ENCODE measurements at regions not wholly inside any gene's neighbourhood (a gene's known extent, or its start where the extent isn't known, plus 50 kb on each side); places are given as distances from the start of the nearest gene placed in this dataset.

DNA sequence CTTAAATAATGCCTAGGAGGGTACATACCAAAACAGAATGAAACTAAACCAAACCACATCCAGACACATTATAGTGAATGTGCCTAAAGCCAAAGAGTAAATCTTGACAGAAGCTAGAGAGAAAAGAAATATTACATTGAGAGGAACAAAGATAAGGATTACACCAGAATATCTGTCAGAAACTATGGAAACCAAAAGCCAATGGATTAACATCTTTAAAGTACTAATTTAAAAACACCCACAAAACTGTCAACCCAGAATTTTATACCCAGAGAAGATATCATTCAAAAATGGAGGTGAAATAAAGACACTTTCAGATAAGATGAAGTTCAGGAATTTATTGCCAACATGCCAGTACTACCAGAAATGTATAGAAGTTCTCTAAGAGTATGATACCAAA, 198.5 kb upstream of the ZEB2 start:
- Histone ChIP-seq H3K4me3 (ENCODE audit: severe bottlenecking) (no peak overlapping the region), H3K9me3 (ENCODE audit: severe bottlenecking) (peaks cover 3% of the 10 kb centered on the region), H3K36me3 (ENCODE audit: low read depth) (no peaks in the 10 kb centered on the region), H3K4me1 (ENCODE audit: insufficient read depth, poor library complexity, severe bottlenecking) (no peaks in the 10 kb centered on the region), H3K27ac (ENCODE audit: poor library complexity, severe bottlenecking) (no peak overlapping the region), H3K27me3 (ENCODE audit: insufficient read depth, poor library complexity, severe bottlenecking) (no peaks in the 10 kb centered on the region)
- TF ChIP-seq, protein P1, sequence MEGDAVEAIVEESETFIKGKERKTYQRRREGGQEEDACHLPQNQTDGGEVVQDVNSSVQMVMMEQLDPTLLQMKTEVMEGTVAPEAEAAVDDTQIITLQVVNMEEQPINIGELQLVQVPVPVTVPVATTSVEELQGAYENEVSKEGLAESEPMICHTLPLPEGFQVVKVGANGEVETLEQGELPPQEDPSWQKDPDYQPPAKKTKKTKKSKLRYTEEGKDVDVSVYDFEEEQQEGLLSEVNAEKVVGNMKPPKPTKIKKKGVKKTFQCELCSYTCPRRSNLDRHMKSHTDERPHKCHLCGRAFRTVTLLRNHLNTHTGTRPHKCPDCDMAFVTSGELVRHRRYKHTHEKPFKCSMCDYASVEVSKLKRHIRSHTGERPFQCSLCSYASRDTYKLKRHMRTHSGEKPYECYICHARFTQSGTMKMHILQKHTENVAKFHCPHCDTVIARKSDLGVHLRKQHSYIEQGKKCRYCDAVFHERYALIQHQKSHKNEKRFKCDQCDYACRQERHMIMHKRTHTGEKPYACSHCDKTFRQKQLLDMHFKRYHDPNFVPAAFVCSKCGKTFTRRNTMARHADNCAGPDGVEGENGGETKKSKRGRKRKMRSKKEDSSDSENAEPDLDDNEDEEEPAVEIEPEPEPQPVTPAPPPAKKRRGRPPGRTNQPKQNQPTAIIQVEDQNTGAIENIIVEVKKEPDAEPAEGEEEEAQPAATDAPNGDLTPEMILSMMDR (IDR thresholded peaks at IDR 0.05; ENCODE audit: poor library complexity, severe bottlenecking), result no peak
- no peak for ATAC-seq (ENCODE audit: low read depth)
- no peak for DNase-seq (ENCODE audit: low spot score)

DNA sequence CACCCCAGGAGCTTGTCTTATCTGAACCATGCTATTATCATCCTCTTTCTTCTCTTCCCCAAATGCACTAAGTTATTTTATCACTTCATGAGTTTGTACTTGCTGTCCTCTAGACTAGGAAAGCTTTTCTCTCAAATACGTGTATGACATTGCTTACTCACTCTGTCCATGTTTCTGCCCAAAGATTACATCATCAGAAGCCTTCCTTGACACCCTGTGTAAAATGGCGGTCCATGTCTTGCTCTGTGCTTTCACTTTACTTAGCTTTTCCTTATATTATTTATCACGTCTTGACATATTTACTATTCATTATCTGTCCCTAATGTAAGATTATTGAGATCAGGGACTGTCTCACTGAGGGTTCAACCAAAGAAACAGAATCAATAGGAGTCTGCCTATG, 196.1 kb upstream of the ZEB2 start:
- no peak for ATAC-seq (ENCODE audit: low read depth)
- H3K27ac ChIP-seq (ENCODE audit: poor library complexity, severe bottlenecking), result no peak overlapping the region
- H3K4me1 ChIP-seq (ENCODE audit: insufficient read depth, poor library complexity, severe bottlenecking), result no peaks in the 10 kb centered on the region
- TF ChIP-seq, protein P1 (IDR thresholded peaks at IDR 0.05; ENCODE audit: poor library complexity, severe bottlenecking), result no peak
- H3K9me3 ChIP-seq (ENCODE audit: severe bottlenecking), result peaks cover 3% of the 10 kb centered on the region
- DNase-seq (ENCODE audit: low spot score), result no peak
- no peaks in the 10 kb centered on the region for H3K27me3 ChIP-seq (ENCODE audit: insufficient read depth, poor library complexity, severe bottlenecking)
- no peaks in the 10 kb centered on the region for H3K36me3 ChIP-seq (ENCODE audit: low read depth)
- H3K4me3 ChIP-seq (ENCODE audit: severe bottlenecking), result no peak overlapping the region

DNA sequence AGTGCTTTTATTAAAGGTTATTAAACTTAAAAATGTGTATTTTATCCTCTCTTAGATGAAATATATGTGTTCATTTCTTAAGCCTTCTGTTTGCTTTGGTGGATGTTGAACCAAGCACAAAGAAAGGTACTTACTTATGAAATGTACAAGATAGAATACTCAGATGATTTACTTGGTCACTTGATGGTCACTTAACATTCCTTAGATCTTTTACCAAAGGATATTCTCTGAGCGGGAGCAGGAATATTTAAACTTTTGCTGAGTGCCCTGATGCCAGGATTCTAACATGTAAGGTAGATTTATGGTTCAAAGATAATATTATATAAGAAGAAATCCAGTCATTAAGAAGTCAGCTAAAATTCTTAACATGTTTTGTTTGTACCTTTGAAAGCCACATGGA, 193.5 kb upstream of the ZEB2 start:
- Histone ChIP-seq H3K9me3 (ENCODE audit: severe bottlenecking) (peaks cover 3% of the 10 kb centered on the region), H3K36me3 (ENCODE audit: low read depth) (no peaks in the 10 kb centered on the region), H3K27me3 (ENCODE audit: insufficient read depth, poor library complexity, severe bottlenecking) (no peaks in the 10 kb centered on the region), H3K4me1 (ENCODE audit: insufficient read depth, poor library complexity, severe bottlenecking) (no peaks in the 10 kb centered on the region), H3K4me3 (ENCODE audit: severe bottlenecking) (no peak overlapping the region), H3K27ac (ENCODE audit: poor library complexity, severe bottlenecking) (no peak overlapping the region)
- TF ChIP-seq, protein P1 (IDR thresholded peaks at IDR 0.05; ENCODE audit: poor library complexity, severe bottlenecking), result no peak
- DNase-seq (ENCODE audit: low spot score), result no peak
- no peak for ATAC-seq (ENCODE audit: low read depth)

DNA sequence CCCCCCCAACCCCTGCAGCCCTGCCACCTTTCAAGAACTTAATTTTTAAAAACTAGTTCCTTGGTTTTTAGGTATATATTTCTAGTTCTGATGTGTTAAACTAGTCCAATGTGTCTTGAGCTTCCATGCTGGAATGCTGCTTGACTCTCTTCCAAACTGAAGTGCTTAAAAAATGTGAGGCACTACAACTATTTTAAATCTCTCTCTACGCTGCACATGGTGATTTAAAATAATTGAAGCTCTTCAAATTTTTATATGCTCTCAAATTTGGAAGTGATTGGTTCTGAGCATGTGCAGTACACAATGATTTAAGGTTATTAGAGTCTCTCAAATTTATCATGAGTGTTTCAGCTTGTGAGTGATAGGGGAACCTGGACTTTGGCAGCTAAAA, 192.6 kb upstream of the ZEB2 start:
- TF ChIP-seq, protein P1 (IDR thresholded peaks at IDR 0.05; ENCODE audit: poor library complexity, severe bottlenecking), result no peak
- Histone ChIP-seq H3K4me3 (ENCODE audit: severe bottlenecking) (no peak overlapping the region), H3K4me1 (ENCODE audit: insufficient read depth, poor library complexity, severe bottlenecking) (no peaks in the 10 kb centered on the region), H3K36me3 (ENCODE audit: low read depth) (no peaks in the 10 kb centered on the region), H3K27me3 (ENCODE audit: insufficient read depth, poor library complexity, severe bottlenecking) (no peaks in the 10 kb centered on the region), H3K27ac (ENCODE audit: poor library complexity, severe bottlenecking) (no peak overlapping the region), H3K9me3 (ENCODE audit: severe bottlenecking) (no peaks in the 10 kb centered on the region)
- no peak for DNase-seq (ENCODE audit: low spot score)
- ATAC-seq (ENCODE audit: low read depth), result no peak

DNA sequence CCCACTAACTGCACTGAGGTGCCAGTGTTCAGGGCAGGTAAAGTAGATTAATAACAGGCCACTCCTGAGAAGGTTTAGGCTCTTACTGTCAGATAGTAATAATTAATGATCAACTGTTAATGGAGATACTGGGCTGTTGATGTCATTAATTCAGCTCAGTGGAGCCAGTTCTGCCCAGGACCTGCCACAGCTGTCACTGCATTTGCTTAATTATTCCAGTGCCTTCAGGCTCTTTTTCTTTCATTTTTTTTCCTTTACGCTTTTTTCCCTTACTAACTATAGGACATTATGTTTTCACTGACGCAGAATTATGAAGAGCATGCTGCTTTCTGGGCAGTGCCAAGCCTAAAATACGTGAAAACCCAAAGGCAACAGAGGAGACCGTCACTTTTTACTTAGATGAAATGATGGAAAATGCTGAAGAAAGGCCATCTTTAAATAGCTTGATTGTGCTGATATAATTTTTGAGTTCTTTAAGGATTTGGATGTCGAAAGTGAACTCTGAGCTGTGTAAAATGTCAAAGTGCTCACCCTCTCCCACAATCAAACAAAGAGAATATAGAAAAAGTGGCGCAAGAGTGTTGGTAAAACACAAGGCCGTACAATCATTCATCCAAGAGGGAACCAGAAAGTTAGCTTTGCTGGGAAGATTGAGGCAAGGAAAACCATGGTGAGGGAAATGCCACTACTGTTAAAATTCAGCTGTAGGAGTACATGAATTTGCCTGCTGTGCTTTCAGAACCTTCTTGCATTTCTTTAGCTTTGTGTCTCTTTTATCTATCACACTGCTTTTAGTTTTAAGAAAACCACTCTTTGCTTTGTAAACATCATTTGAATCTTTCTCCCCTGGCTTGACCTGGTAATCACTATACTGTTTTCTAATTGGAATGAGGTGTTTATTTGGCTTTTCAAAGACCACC, 192.0 kb upstream of the ZEB2 start:
- H3K9me3 ChIP-seq (ENCODE audit: severe bottlenecking), result no peaks in the 10 kb centered on the region
- H3K36me3 ChIP-seq (ENCODE audit: low read depth), result no peaks in the 10 kb centered on the region
- TF ChIP-seq, protein P1 (IDR thresholded peaks at IDR 0.05; ENCODE audit: poor library complexity, severe bottlenecking), result no peak
- no peak for ATAC-seq (ENCODE audit: low read depth)
- no peak for DNase-seq (ENCODE audit: low spot score)
- H3K4me1 ChIP-seq (ENCODE audit: insufficient read depth, poor library complexity, severe bottlenecking), result no peaks in the 10 kb centered on the region
- H3K27ac ChIP-seq (ENCODE audit: poor library complexity, severe bottlenecking), result no peak overlapping the region
- no peaks in the 10 kb centered on the region for H3K27me3 ChIP-seq (ENCODE audit: insufficient read depth, poor library complexity, severe bottlenecking)
- no peak overlapping the region for H3K4me3 ChIP-seq (ENCODE audit: severe bottlenecking)

Data from RWPE2 (cell line).